ENCODE measurements at regions not wholly inside any gene's neighbourhood (a gene's known extent, or its start where the extent isn't known, plus 50 kb on each side); places are given as distances from the start of the nearest gene placed in this dataset.

DNA sequence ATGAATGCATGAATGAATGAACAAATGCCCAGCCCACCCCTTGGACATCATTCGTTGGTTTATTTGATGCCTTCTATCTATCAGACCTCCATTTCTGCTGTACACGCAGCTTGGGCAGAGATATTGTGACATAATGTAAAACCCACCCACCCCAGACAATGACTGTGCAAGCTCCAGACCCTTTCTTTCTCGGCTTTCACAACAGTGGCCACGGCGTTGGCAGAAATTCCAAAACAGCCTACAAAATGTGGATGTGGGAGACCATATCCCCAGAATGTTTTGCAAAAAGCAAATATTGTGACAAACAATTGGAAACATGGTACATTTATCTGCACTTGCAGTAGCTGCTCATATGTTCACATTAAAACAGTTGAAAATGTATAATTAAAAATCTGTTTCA, 162.0 kb upstream of the MAFB start:
- no peak for DNase-seq (ENCODE audit: low spot score)
- Mint-ChIP-seq H3K27me3 (ENCODE audit: low read depth) (peaks cover 2% of the 10 kb centered on the region), H3K27ac (no peak overlapping the region), H3K4me1 (ENCODE audit: low read depth) (no peaks in the 10 kb centered on the region), H3K4me3 (ENCODE audit: low read depth) (no peak overlapping the region), H3K36me3 (ENCODE audit: low read depth) (no peaks in the 10 kb centered on the region), H3K9me3 (no peaks in the 10 kb centered on the region)
- intact Hi-C loops (cut with micrococcal nuclease) = no loop called here

DNA sequence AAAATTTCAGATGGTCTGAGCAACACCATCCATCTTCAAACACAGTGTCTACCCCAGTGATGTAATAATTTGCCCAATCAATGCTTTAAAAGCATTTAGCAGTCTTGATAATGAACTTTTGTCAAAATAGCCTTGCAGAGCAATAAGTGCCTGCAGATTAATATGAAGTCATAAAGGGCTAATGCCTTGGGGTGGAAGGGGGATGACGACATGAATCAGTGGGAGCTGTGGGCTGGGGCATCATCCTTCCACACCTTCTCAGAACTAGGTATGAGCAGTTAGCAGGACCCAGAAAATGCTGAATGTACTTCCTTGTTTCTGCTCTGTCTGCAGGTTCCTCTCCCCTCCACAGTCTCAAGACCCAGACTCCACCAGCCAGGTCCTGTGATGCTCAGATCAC, 166.2 kb upstream of the MAFB start:
- Mint-ChIP-seq H3K36me3 (ENCODE audit: low read depth) (no peaks in the 10 kb centered on the region), H3K9me3 (no peaks in the 10 kb centered on the region), H3K4me3 (ENCODE audit: low read depth) (no peak overlapping the region), H3K27me3 (ENCODE audit: low read depth) (peaks cover 2% of the 10 kb centered on the region), H3K27ac (no peak overlapping the region), H3K4me1 (ENCODE audit: low read depth) (no peaks in the 10 kb centered on the region)
- intact Hi-C loops (cut with micrococcal nuclease) = no loop called here
- DNase-seq (ENCODE audit: low spot score) = no peak

DNA sequence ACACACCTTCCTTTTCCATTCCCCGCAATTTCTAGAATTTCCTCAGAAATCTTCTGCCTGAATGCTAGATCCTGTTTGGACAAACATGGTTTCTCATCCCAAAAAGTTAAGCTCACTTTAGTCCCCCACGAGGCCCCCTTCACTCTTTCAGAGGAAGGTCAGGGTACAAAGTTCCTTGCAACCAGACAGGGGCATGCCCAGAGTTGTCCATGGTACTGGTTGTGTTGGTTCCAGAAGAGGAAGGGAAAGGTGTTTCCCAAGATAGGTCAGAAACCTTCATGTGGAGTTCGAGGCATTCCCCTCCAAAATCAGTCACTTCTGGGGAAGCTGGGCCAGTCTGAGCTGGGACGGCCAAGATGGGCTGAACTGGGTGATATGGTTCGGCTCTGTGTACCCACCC, 167.6 kb upstream of the MAFB start:
- DNase-seq (ENCODE audit: low spot score) = no peak
- Mint-ChIP-seq H3K4me3 (ENCODE audit: low read depth) (no peak overlapping the region), H3K4me1 (ENCODE audit: low read depth) (no peaks in the 10 kb centered on the region), H3K27me3 (ENCODE audit: low read depth) (peaks cover 2% of the 10 kb centered on the region), H3K27ac (no peak overlapping the region), H3K36me3 (ENCODE audit: low read depth) (no peaks in the 10 kb centered on the region), H3K9me3 (no peaks in the 10 kb centered on the region)
- intact Hi-C loops (cut with micrococcal nuclease) = no loop called here

DNA sequence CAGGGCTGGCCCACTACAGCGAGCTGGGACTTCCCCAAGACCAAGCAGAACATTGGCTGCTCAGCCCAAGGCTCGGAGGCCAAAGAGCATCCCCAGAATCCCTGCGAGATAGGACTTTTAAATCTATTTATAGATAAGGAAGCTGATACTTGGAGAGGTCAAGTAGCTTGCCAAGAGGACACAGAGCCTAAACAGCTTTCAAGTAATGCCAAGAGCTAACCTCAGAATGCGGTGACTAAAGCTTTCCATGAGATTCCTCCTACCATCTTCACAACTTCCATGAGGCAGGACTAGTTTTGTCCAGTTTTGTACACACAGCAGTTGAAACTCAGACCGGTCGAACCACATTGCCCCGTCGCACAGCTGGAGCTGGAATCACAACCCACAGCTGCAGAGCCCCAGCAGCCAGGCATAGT, 168.1 kb upstream of the TOP1 start:
- H3K27ac Mint-ChIP-seq = no peak overlapping the region
- H3K36me3 Mint-ChIP-seq (ENCODE audit: low read depth) = no peaks in the 10 kb centered on the region
- peaks cover 5% of the 10 kb centered on the region for H3K27me3 Mint-ChIP-seq (ENCODE audit: low read depth)
- no peak overlapping the region for H3K4me3 Mint-ChIP-seq (ENCODE audit: low read depth)
- intact Hi-C loops (cut with micrococcal nuclease) = no loop called here
- DNase-seq (ENCODE audit: low spot score) = no peak
- H3K4me1 Mint-ChIP-seq (ENCODE audit: low read depth) = no peaks in the 10 kb centered on the region
- H3K9me3 Mint-ChIP-seq = no peaks in the 10 kb centered on the region

DNA sequence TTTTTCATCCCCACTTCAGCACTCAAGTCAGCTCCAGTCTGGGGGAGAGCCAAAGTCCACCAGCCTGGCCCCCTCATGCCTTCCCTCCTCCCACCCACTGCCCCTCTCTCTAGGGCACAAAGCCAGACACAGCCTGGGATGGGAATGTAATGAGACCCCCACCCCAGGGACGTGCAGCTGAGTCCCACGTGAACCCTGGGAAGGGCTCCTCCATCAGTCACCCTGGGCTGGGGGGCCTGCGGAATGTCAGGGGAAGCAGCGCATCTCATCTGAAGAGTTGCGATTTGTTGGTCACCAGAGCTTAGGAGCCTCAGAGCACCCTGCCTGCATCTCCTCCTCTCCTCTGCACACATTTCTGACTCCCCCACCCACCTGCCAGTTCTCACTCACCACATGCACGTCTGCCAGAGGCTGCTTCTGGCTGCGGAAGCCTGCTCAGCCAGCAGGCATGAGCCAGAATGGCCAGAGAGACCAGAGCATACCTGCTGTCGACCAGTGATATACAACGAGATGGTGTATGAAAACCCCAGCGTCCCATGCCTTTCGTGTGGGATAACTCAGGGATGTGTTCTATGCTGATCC, 167.1 kb upstream of the TOP1 start:
- no peaks in the 10 kb centered on the region for H3K4me1 Mint-ChIP-seq (ENCODE audit: low read depth)
- intact Hi-C loops (cut with micrococcal nuclease) = no loop called here
- no peak overlapping the region for H3K4me3 Mint-ChIP-seq (ENCODE audit: low read depth)
- H3K36me3 Mint-ChIP-seq (ENCODE audit: low read depth) = no peaks in the 10 kb centered on the region
- no peak overlapping the region for H3K27ac Mint-ChIP-seq
- no peak for DNase-seq (ENCODE audit: low spot score)
- peaks cover 10% of the 10 kb centered on the region for H3K27me3 Mint-ChIP-seq (ENCODE audit: low read depth)
- no peaks in the 10 kb centered on the region for H3K9me3 Mint-ChIP-seq

DNA sequence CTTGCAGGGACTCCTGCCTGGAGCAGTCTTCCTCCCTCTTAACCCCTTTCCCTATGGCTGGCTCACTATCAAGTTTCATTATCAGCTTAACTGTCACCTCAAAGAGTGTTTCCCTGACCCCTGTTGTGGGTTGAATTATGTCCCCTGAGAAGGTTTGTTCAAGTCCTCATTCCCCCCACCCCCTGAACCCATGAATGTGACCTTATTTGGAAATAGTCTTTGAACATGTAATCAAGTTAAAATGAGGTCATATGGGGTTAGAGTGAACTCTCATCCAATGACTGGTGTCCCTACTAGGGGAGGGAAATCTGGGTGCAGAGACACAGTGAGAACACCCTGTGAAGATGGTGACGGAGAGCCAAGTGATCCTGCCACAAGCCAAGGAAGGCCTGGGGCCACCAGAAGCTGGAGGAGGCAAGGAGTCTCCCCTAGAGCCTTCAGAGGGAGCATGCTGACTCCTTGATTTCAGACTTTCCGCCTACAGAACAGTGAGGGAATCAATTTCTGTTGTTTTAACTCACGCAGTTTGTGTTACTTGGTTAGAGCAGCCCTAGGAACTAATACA, 165.2 kb upstream of the TOP1 start:
- intact Hi-C loops (cut with micrococcal nuclease) = no loop called here
- no peak for DNase-seq (ENCODE audit: low spot score)
- peaks cover 12% of the 10 kb centered on the region for H3K27me3 Mint-ChIP-seq (ENCODE audit: low read depth)

DNA sequence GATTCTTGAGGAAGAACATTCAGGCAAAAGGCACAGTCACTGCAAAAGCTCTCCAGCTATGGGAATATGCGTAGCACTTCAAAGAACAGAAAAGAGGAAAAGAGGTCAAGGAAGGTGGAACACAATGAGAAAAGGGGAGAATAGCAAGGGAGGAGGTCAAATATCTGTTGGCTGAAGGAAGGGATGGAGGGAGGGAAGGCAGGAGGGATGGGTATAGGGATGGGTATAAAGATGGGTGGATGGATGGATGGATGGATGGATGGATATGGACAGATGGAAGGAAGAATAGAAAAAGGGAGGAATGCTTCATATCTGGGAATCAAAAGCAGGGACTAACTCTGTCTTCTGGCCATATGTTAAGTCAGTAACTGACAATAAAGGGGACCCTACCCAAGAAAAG, 164.2 kb upstream of the TOP1 start:
- intact Hi-C loops (cut with micrococcal nuclease) = no loop called here
- Mint-ChIP-seq H3K27me3 (ENCODE audit: low read depth) (peaks cover 13% of the 10 kb centered on the region), H3K27ac (no peak overlapping the region), H3K9me3 (no peaks in the 10 kb centered on the region), H3K36me3 (ENCODE audit: low read depth) (no peaks in the 10 kb centered on the region), H3K4me3 (ENCODE audit: low read depth) (no peak overlapping the region), H3K4me1 (ENCODE audit: low read depth) (no peaks in the 10 kb centered on the region)
- DNase-seq (ENCODE audit: low spot score) = no peak

More for the DNA sequence above, 165.2 kb upstream of the TOP1 start:
- H3K9me3 Mint-ChIP-seq = no peaks in the 10 kb centered on the region
- no peak overlapping the region for H3K27ac Mint-ChIP-seq
- no peaks in the 10 kb centered on the region for H3K4me1 Mint-ChIP-seq (ENCODE audit: low read depth)
- no peaks in the 10 kb centered on the region for H3K36me3 Mint-ChIP-seq (ENCODE audit: low read depth)
- H3K4me3 Mint-ChIP-seq (ENCODE audit: low read depth) = no peak overlapping the region

DNA sequence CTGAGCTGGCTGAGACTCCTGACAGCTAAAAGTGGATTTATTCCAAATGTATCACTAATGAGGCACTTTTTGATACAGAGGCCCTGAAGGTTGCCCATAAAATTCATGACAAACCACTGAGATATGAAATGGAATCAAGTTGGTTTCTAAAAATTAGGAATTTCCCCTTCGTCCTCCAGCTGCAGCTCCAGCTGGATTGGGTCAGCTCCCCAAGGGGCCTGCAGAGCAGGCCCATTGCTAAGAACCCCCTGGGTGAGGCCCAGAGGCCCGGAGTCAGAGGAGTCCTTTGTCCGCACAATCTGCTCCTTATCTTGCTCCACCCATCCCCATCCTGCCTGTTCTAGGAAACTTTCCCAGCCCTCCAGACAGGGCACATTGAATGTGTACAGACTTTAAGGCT, 163.5 kb upstream of the TOP1 start:
- H3K36me3 Mint-ChIP-seq (ENCODE audit: low read depth) = no peaks in the 10 kb centered on the region
- intact Hi-C loops (cut with micrococcal nuclease) = no loop called here
- no peak for DNase-seq (ENCODE audit: low spot score)
- H3K27me3 Mint-ChIP-seq (ENCODE audit: low read depth) = peaks cover 13% of the 10 kb centered on the region
- H3K4me3 Mint-ChIP-seq (ENCODE audit: low read depth) = no peak overlapping the region
- no peaks in the 10 kb centered on the region for H3K9me3 Mint-ChIP-seq
- H3K27ac Mint-ChIP-seq = no peak overlapping the region
- no peaks in the 10 kb centered on the region for H3K4me1 Mint-ChIP-seq (ENCODE audit: low read depth)

DNA sequence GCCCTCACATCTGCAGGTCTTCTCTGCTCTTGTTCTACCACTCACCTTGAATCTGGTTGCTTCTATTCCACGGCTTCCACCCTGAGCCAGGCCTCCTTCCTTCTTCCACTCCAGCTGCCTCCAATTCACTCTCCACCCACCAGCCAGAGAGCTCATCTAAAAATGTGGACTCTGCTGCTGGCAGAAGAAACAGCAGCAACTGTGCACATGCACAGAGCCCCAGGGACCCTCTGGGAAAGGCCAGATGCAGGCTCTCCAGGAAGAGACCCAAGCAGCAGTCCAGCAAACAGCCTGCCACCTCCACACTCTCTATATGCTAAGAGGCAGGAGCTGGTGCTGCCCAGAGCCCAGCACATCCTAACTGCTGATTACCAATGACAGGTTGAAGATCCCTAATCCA, 162.6 kb upstream of the TOP1 start:
- H3K9me3 Mint-ChIP-seq = no peaks in the 10 kb centered on the region

DNA sequence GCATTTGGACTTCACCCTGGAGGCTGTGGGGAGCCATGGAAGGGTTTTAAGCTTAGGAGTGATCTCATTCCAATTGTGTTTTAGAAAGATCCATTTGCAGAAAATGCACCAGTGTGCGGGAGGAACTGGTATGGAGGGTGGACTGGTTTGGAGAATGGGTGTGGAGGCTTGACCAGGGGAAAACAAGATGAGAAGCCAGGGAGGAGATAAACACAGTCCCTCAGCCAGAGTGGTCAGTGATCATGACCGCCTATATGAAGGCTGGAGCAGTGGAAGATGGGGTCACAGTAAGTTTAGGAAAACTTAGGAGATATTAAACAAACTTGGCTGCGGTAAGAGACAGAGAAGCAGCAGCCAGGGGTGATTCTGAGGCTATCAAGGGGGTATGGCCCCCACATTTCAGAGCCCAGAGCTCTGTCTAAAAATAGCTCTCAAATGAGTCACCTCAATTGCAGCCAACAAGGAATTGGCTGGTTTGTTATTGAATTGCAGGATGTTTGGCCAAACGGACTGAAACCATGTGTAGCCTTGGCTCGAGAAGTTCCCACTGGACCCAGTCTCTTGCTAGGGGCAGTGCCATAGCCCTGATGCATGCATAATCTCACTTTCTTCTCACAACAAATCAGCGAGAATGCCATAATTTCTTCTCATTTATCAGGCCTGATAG, 159.9 kb upstream of the TOP1 start:
- Mint-ChIP-seq H3K27me3 (ENCODE audit: low read depth) (peaks cover 11% of the 10 kb centered on the region), H3K9me3 (no peaks in the 10 kb centered on the region), H3K4me3 (ENCODE audit: low read depth) (no peak overlapping the region), H3K36me3 (ENCODE audit: low read depth) (no peaks in the 10 kb centered on the region), H3K4me1 (ENCODE audit: low read depth) (no peaks in the 10 kb centered on the region), H3K27ac (no peak overlapping the region)
- intact Hi-C loops (cut with micrococcal nuclease) = no loop called here
- DNase-seq (ENCODE audit: low spot score) = no peak

More for the DNA sequence above, 162.6 kb upstream of the TOP1 start:
- intact Hi-C loops (cut with micrococcal nuclease) = no loop called here
- H3K27me3 Mint-ChIP-seq (ENCODE audit: low read depth) = peaks cover 13% of the 10 kb centered on the region
- no peaks in the 10 kb centered on the region for H3K4me1 Mint-ChIP-seq (ENCODE audit: low read depth)
- no peaks in the 10 kb centered on the region for H3K36me3 Mint-ChIP-seq (ENCODE audit: low read depth)
- H3K27ac Mint-ChIP-seq = no peak overlapping the region
- H3K4me3 Mint-ChIP-seq (ENCODE audit: low read depth) = no peak overlapping the region
- no peak for DNase-seq (ENCODE audit: low spot score)

DNA sequence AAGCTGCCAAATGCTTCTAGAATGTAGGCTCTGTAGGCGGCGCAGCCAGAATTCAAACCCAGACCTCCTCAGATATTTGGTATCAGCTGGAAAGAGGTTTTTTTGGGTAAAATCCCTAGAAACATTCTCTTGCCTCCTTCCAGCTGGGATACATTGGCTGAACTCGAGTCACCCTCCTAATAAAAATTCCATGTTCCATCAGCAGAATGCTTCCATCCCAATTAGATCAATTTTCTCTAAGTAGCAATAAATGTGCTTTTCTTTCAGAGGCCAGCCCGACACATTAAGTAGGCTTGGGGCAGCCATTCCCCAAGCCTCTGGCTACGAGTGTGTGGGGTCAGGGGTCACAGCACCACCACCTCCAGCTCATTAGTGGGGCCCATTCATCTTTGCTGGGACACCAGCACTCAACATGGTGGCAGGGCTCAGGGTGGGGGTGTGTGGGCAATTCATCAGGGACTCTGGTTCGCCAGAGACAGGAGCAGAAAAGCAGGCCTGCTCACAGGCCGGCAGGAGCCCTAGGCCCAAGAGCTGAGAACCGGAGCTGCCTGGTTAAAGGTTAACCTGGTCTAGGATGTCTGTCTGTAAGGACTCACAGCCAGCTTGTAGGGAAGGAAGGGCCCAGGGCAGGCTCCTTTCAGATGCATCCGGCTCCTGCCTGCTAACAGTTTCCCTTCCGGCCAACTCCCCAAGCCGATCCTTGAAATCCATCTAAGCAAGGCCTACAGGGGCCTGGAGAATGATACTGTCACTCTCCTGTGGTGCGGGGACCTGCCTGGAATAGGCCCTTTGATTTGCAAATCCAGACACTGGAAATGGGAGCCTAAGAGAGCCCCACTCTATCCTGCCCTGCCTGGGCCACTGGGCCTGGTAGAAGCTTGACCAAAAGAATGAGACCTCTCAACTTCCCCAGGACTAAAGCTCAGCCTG, 159.1 kb upstream of the TOP1 start:
- H3K36me3 Mint-ChIP-seq (ENCODE audit: low read depth) = no peaks in the 10 kb centered on the region
- intact Hi-C loops (cut with micrococcal nuclease) = no loop called here
- no peaks in the 10 kb centered on the region for H3K9me3 Mint-ChIP-seq
- no peak overlapping the region for H3K4me3 Mint-ChIP-seq (ENCODE audit: low read depth)
- peaks cover 10% of the 10 kb centered on the region for H3K27me3 Mint-ChIP-seq (ENCODE audit: low read depth)
- no peaks in the 10 kb centered on the region for H3K4me1 Mint-ChIP-seq (ENCODE audit: low read depth)
- DNase-seq (ENCODE audit: low spot score) = no peak
- no peak overlapping the region for H3K27ac Mint-ChIP-seq

DNA sequence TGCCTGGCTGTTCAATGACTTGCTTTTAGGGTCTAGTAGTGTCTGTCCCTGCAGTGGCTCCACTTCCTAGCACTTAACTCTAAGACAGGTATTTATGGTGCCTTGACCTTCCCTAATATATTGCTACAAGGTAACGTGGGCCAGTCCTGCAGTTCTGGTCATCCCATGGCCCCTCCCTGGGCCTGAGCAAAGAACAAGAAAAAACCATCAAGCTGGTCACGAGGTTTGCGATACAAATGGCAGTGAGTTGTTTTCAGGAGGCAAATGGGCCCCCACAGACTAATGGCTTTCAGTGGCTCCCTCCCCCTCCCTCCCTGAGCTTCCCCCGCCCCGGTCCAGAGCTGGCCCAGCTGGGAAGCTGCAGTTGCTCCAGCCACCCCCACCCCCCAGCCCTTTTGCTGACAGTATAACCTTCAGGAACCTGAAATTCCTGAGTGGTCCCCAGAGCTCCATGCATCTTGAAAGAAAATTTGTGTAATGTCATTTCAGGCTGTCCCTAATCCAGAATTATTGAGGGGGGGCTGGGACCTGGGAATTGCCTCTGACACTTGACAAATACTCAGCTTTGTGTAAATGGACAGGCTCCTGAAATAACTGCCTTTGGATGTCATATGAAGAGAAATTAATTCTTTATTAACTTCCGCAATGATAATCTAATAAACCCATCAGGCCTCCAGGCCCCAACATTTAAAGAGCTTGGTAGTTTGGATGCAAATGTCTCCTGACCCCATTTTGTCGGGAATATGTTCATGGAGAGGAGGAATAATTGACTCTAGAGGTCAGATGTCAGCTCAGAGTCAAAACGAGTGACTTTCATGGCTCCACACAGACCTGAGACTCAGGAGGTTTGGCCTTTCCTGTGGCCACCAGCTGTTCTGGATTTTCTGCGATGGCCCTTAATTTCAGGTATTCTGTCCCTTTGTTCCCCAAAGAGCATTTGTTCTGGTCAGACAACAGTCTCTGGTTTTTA, 153.2 kb upstream of the TOP1 start:
- intact Hi-C loops (cut with micrococcal nuclease) = no loop called here
- no peak overlapping the region for H3K4me3 Mint-ChIP-seq (ENCODE audit: low read depth)
- no peak for DNase-seq (ENCODE audit: low spot score)
- H3K4me1 Mint-ChIP-seq (ENCODE audit: low read depth) = peaks cover under 1% of the 10 kb centered on the region
- peaks cover 3% of the 10 kb centered on the region for H3K9me3 Mint-ChIP-seq
- peaks cover 11% of the 10 kb centered on the region for H3K27me3 Mint-ChIP-seq (ENCODE audit: low read depth)
- no peaks in the 10 kb centered on the region for H3K36me3 Mint-ChIP-seq (ENCODE audit: low read depth)
- no peak overlapping the region for H3K27ac Mint-ChIP-seq

All from activated T-helper 2 cell treated with anti-CD3 and anti-CD28 coated beads, Interferon-gamma antibody, Interleukin-2, Interleukin-4, amounts not matched to agents 10 μg/mL and 5 μg/mL and 100 μg/mL, durations not matched to agents 14 hours and 24 hours and 36 hours (primary cell).